Renal pelvis (tissue), 1 donor: ENCODE measurements at regions not wholly inside any gene's neighbourhood (a gene's known extent, or its start where the extent isn't known, plus 50 kb on each side); places are given as distances from the start of the nearest gene placed in this dataset.

Experiments
- DNase-seq: peaks from one replicate; pipeline ENCODE4 v3.0.0-alpha.2; 2013

DNA sequence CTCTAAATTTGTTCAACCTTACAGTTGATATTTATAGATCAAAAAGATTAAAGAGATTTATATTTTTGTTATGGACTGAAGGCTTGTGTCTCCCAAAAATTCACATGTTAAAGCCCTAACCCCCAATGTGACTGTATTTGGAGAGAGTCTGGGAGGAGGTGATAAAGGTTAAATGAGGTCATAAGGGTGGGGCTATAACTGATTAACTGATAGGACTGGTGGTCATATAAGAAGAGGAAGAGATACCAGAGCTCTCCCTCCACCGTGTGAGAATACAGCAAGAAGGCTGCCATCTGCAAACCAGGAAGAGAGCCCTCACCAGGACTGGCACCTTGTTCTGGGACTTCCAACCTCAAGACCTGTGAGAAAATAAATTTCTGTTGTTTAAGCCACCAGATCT is 264.3 kb downstream of the ENC1 start:
- no peak for DNase-seq

DNA sequence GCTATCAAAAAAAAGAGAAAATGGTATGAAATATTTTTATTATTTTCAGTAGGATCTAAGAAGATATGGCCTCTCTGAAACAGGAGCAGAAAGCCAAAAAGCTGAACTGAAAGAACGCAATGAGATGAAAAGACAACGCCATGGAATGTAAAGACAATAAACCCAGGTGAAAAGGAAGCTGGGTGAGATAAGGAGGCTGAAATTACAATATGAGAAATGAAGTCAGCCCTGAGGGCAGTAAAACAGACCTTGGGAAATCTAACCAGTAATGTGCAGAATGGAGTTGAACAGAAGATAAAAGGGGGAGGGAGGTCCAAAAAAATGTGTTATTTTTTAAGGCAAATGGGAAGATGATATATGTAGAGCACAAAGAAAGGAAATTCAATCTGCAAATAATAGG is 265.3 kb downstream of the ENC1 start:
- DNase-seq, result no peak

DNA sequence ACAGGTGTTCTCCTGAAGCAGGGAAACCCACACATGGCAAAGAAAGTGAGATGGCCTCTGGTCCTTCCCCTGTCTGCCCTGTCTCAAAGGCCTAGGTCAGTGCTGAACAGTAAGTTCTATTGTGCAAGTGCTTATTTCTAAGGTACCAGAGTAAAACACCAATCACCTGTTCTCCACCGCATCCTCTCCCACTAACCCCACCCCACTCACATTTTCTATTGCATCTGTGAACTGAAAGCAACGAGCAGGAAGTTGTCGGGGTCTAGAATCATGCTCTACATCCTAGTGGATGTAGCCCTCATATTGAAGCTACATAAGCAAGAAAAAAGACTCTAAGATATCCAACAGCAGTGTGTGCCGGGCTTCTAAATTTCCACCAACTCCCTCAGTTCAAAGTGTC is 265.9 kb downstream of the ENC1 start:
- DNase-seq, result no peak

GRCh38 chr5:74373076-74373475 is 267.5 kb downstream of the ENC1 start:
- no peak for DNase-seq

DNA sequence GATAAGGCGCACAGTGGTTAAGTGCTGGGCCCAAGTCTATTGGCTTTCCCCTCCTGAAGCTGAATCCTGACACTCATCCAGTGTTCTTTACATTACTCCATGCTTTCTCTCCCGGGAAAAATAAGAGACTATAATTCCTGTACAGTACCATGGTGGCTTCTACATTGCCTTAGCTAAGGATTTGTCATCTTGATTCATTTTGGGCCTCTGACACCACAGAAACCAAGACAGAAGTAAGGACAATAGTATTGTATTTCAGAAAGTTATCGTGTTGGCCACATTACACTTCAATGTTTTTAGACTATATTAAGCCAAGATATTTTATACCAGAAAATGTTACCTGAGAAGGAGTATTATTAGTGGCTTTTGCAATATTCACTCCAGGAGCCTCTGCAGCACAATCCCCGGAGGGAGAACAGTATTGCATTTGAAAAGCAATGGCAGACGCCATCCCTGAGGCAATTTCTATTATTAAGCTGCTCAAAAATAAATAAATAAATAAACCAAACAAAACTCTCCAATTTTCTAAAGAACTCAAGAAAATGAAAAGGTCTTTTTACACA is 267.9 kb downstream of the ENC1 start:
- DNase-seq, result no peak

DNA sequence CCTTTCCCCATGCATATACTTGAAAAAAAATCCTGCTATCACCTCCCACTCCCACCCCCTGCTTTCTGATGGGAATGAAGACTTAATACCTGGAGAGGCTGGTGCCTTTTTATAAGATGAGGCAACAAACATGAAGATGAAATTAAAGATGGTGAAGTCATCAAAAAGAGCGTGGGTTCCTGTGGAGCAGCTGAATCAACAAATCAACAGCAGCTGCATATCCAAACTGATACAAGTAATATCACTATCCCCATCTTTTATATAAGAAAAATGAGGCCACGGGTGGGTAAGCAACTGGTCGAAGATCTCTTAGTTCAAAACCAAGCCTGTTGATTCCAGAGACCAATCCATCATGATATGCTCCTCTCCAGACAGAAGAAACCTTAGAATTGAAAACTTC is 268.5 kb downstream of the ENC1 start:
- no peak for DNase-seq

- DNase-seq, result no peak
Observed at GRCh38 chr5:74371621-74372020, 268.9 kb downstream of the ENC1 start.

GRCh38 chr5:74370168-74370567 is 270.4 kb downstream of the ENC1 start:
- no peak for DNase-seq

- DNase-seq, result no peak
Observed at GRCh38 chr5:74369173-74369572, 271.4 kb downstream of the ENC1 start.

DNA sequence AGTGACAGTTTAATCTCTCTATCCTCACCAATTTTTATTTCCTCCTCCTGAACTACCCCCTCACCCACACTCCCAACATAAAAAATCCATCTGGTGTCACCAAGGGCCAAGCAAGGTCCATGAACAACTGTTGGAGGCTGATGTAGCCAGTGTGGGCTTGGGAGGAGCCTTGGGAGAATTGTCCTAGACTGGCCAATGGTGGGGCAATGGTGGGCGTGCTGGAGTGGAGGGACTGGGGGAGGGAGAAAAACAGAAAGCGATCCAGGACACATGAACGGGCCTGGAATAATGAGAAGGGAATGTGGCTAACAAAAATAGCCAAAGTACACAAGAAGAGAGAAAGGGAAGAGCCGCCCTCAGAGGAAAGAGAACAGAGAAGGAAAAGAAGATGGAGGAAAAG is 272.6 kb downstream of the ENC1 start:
- DNase-seq, result peak; percentile 22

- DNase-seq, result no peak
Observed at GRCh38 chr5:74367241-74367733, 273.2 kb downstream of the ENC1 start.

- DNase-seq, result no peak
Observed at GRCh38 chr5:74365723-74366122, 274.8 kb downstream of the ENC1 start.

- DNase-seq, result no peak
Observed at GRCh38 chr5:74364507-74364906, 276.0 kb downstream of the ENC1 start.

- no peak for DNase-seq
Observed at GRCh38 chr5:74363603-74364205, 276.8 kb downstream of the ENC1 start.

- DNase-seq, result no peak
Observed at GRCh38 chr5:74361406-74362358, 278.8 kb downstream of the ENC1 start.

DNA sequence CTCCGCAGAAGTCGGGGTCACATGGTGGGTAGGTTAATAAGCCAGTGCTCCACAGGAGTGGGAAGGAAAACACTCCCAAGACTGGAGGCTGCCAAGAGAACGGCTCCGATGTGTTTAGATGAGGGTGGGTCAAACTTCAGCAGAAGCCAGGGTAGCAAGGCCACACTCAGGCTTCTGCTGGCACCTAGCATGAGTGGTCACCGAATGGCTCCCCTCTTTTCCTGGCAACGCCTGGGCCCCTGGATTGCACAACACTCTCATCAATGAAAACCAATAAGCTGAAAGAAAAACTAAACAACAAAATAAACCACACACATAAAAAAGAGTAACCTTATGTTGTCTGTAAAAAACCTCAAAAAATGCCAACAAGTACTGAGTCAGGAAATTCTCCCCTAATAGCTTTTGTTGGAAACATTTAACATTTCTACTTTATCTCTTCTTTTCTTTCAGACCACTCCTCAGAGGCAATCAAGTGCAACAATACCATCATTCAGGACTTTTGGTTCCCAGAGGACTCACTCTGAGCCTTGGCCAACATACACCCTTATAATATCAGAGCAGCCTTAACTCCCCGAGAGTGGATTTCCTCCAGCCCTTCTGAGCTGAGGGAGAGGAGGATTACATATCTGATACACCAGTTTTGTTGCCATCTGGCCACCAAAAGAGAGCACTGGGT is 279.9 kb downstream of the ENC1 start:
- no peak for DNase-seq

DNA sequence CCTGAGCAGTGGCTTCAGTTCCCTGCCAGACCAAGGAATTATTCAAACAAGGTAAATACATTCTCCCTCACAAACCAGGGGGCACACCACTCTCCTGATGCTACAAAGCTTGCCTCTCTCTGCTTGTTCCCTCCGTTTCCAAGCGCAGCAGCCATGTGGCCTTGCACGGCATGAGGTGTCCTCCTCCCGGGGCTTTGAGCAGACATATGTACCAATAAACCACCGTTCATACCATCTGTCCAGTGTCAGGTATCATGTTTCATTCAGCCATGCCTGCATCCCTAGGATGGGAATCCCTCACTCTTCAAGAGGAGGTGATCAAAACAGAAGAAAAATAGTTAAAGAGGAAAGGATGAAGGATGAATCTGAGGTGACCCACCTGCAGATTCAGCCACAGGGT is 282.7 kb downstream of the ENC1 start:
- no peak for DNase-seq

GRCh38 chr5:74356009-74356695 is 284.4 kb downstream of the ENC1 start:
- no peak for DNase-seq

DNA sequence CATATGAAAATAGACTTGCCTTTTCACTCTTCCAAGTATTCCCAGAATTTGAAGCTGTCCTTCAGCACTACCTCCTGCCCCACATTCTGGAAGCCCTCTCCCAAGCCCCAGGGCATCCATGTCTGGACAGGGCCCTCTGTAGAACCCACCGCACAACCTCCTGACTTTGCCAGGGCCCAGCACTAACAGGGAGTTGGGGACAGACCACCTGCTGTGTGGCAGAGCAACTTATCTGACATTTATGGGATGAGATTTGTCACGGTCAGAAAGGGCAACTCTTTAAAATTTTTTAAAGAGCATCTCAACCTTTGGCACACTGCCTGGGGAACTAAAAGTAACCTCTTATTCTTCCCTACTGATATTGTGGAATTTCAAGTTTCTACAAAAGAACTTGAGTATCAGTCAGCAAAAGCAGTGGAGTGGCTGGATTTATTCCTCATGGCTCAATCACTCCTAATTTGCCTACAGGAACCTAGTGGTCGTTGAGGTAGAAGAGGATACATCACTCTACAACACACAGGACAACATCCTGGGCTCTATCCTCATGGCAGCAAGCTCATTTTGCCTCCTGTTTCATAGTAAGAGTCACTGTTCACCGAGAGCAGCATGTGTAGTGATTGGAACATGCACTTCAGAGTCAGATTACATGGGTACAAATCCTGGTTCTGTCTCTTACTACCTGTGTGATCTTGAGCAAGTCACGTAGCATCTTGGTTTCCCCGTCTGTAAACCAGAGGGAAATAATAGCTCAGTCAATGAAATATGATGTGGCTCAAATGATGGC is 285.3 kb downstream of the ENC1 start:
- no peak for DNase-seq

GRCh38 chr5:74352256-74352655 is 288.3 kb downstream of the ENC1 start:
- no peak for DNase-seq
